H1 (cell line): ENCODE measurements at regions not wholly inside any gene's neighbourhood (a gene's known extent, or its start where the extent isn't known, plus 50 kb on each side); places are given as distances from the start of the nearest gene placed in this dataset.

Experiments
- ATF2 ChIP-seq: IDR thresholded peaks from 2 replicates; pipeline ENCODE4 v1.6.1; 2012; ENCODE audit warnings: low read length, inconsistent platforms
- BACH1 ChIP-seq: IDR thresholded peaks from 2 replicates; pipeline ENCODE4 v1.6.1; 2012; ENCODE audit warnings: low read length, improper control_type of control experiment
- CHD2 ChIP-seq: IDR thresholded peaks from 2 replicates; pipeline ENCODE4 v1.6.1; 2012; ENCODE audit warnings: low read length, improper control_type of control experiment
- CHD7 ChIP-seq: fragments of 300-600 bp; sonication (generic); IDR thresholded peaks from 2 replicates; pipeline ENCODE4 v1.7.1; 2012; ENCODE audit warnings: low read length, moderate library complexity, mild to moderate bottlenecking, inconsistent platforms; ENCODE audit not compliant: insufficient replicate concordance
- MAX ChIP-seq: IDR thresholded peaks from 2 replicates; pipeline ENCODE4 v1.6.1; 2012; ENCODE audit warnings: inconsistent platforms
- SAP30 ChIP-seq: fragments of 300-600 bp; sonication (generic); IDR thresholded peaks from 2 replicates; pipeline ENCODE4 v1.7.1; 2012; ENCODE audit warnings: low read length, moderate library complexity, mild to moderate bottlenecking, inconsistent platforms; ENCODE audit not compliant: insufficient read depth, insufficient replicate concordance
- SP1 ChIP-seq: IDR thresholded peaks from 2 replicates; pipeline ENCODE4 v1.6.1; 2011; ENCODE audit warnings: low read depth, low read length
- SP4 ChIP-seq: IDR thresholded peaks from 2 replicates; pipeline ENCODE4 v1.6.1; 2012; ENCODE audit warnings: low read length, inconsistent platforms
- SRF ChIP-seq: IDR thresholded peaks from 2 replicates; pipeline ENCODE4 v1.6.1; 2011; ENCODE audit warnings: mild to moderate bottlenecking, low read depth, low read length, moderate library complexity
- TAF7 ChIP-seq: optimal IDR thresholded peaks from 2 replicates; pipeline ENCODE3; 2011; ENCODE audit warnings: low read depth, mild to moderate bottlenecking, inconsistent platforms, low read length, moderate library complexity, borderline replicate concordance
- TCF12 ChIP-seq: IDR thresholded peaks from 2 replicates; pipeline ENCODE4 v1.6.1; 2011; ENCODE audit warnings: low read depth, mild to moderate bottlenecking, low read length

GRCh38 chr18:1575084-1575483, 670.4 kb downstream of the ADCYAP1 start (continued):
- no peak for TF ChIP-seq CHD7
- no peak for TF ChIP-seq ATF2
- TF ChIP-seq CHD2 = no peak
- TF ChIP-seq SP4 = no peak
- no peak for TF ChIP-seq TAF7
- no peak for TF ChIP-seq SRF
- no peak for TF ChIP-seq MAX
- TF ChIP-seq TCF12 = no peak
- no peak for TF ChIP-seq SAP30
- TF ChIP-seq SP1 = no peak
- TF ChIP-seq BACH1 = no peak
